Esophagus muscularis mucosa (tissue), 3 donors: ENCODE measurements at regions not wholly inside any gene's neighbourhood (a gene's known extent, or its start where the extent isn't known, plus 50 kb on each side); places are given as distances from the start of the nearest gene placed in this dataset.

ENCODE experiments used
- POLR2A ChIP-seq: fragments of 450-650 bp; IDR thresholded peaks from one replicate; pipeline ENCODE4 v1.6.1; 2017; ENCODE audit warnings: antibody characterized with exemption, moderate library complexity, mild to moderate bottlenecking, low read depth
- TF ChIP-seq, protein P1 (sequence below), 3 experiments: fragments of 200-600 bp in 2 of 3; fragments of 450-650 bp in 1 of 3; sonication (generic) in 2 of 3; IDR thresholded peaks; one replicate each; pipeline ENCODE4 v1.5.1; 2017 to 2019; ENCODE audit warnings: antibody characterized with exemption in 3 of 3, mild to moderate bottlenecking in 2 of 3, moderate library complexity in 1 of 3

DNA sequence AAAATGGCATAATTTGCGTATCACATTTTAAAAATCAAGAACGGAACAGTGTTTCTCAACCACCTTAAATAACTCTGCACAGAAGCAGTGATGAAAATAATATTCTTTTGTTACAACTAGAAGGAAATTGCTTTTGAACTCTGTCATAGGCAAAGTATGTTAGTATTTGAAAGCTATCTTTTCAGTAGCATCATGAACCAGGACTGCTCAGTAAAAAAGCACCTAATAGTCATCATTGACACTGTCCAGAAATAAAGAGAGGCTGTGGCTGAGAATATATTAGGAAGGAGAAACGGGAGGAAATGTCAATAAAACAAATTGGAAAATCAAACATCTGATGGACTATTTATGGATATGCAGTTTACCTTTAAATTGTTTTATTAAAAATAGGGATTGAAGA, 237.2 kb upstream of the AKR1E2 start:
- TF ChIP-seq POLR2A, result no peak
- TF ChIP-seq, protein P1, sequence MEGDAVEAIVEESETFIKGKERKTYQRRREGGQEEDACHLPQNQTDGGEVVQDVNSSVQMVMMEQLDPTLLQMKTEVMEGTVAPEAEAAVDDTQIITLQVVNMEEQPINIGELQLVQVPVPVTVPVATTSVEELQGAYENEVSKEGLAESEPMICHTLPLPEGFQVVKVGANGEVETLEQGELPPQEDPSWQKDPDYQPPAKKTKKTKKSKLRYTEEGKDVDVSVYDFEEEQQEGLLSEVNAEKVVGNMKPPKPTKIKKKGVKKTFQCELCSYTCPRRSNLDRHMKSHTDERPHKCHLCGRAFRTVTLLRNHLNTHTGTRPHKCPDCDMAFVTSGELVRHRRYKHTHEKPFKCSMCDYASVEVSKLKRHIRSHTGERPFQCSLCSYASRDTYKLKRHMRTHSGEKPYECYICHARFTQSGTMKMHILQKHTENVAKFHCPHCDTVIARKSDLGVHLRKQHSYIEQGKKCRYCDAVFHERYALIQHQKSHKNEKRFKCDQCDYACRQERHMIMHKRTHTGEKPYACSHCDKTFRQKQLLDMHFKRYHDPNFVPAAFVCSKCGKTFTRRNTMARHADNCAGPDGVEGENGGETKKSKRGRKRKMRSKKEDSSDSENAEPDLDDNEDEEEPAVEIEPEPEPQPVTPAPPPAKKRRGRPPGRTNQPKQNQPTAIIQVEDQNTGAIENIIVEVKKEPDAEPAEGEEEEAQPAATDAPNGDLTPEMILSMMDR (IDR thresholded peaks at IDR 0.05), result no peak
